Thoracic aorta (tissue), 2 donors: ENCODE measurements at regions not wholly inside any gene's neighbourhood (a gene's known extent, or its start where the extent isn't known, plus 50 kb on each side); places are given as distances from the start of the nearest gene placed in this dataset.

ENCODE experiments used
- ATAC-seq: fragments of 150-250 bp; one replicate; pipeline ENCODE4 v1.8.0; 2017; ENCODE audit warnings: low read depth; ENCODE audit not compliant: insufficient number of reproducible peaks, low FRiP score
- DNase-seq: peaks from one replicate; pipeline ENCODE4 v3.0.0-alpha.2; 2020; ENCODE audit warnings: low spot score
- H3K27ac ChIP-seq, 2 donors: fragments of 200-600 bp; sonication (generic); 1 replicate in 1 of 2; 2 replicates in 1 of 2; pipeline ENCODE4 v1.5.1; 2016; ENCODE audit warnings: mild to moderate bottlenecking in 2 of 2, moderate library complexity in 2 of 2
- H3K27me3 ChIP-seq: fragments of 200-600 bp; sonication (generic); replicated peaks from 2 replicates; pipeline ENCODE4 v1.6.0; 2016; ENCODE audit warnings: mild to moderate bottlenecking; ENCODE audit not compliant: insufficient read depth
- H3K36me3 ChIP-seq: fragments of 200-600 bp; sonication (generic); one replicate; pipeline ENCODE4 v1.5.1; 2016
- H3K4me1 ChIP-seq, 2 donors: fragments of 200-600 bp; sonication (generic); 1 replicate in 1 of 2; 2 replicates in 1 of 2; pipeline versions ENCODE4 v1.5.1 to v1.6.0; 2016; ENCODE audit warnings: low read depth in 2 of 2, mild to moderate bottlenecking in 1 of 2; ENCODE audit not compliant: control insufficient read depth in 1 of 2
- H3K4me3 ChIP-seq: fragments of 200-600 bp; sonication (generic); 2 replicates; pipeline ENCODE4 v1.5.1; 2016; ENCODE audit warnings: mild to moderate bottlenecking
- H3K9me3 ChIP-seq: fragments of 200-600 bp; sonication (generic); 2 replicates; pipeline ENCODE4 v1.5.1; 2016
- CTCF ChIP-seq: fragments of 200-600 bp; sonication (generic); IDR thresholded peaks from one replicate; pipeline ENCODE4 v1.5.1; 2019; ENCODE audit warnings: antibody characterized with exemption

GRCh38 chr10:125605167-125605566 is 77.8 kb downstream of the TEX36 start:
- Histone ChIP-seq H3K4me3 (no peak overlapping the region), H3K4me1 (no peaks in the 10 kb centered on the region), H3K36me3 (no peaks in the 10 kb centered on the region), H3K9me3 (no peaks in the 10 kb centered on the region), H3K27me3 (no peaks in the 10 kb centered on the region), H3K27ac (no peak overlapping the region)
- no peak for DNase-seq
- no peak for TF ChIP-seq CTCF
- no peak for ATAC-seq

GRCh38 chr10:125602825-125603224 is 80.1 kb downstream of the TEX36 start:
- no peaks in the 10 kb centered on the region for H3K36me3 ChIP-seq
- no peaks in the 10 kb centered on the region for H3K9me3 ChIP-seq
- DNase-seq = no peak
- no peak overlapping the region for H3K27ac ChIP-seq
- no peaks in the 10 kb centered on the region for H3K27me3 ChIP-seq
- no peaks in the 10 kb centered on the region for H3K4me1 ChIP-seq
- ATAC-seq = no peak
- TF ChIP-seq CTCF = no peak
- H3K4me3 ChIP-seq = no peak overlapping the region

- Histone ChIP-seq H3K27ac (no peak overlapping the region), H3K36me3 (no peaks in the 10 kb centered on the region), H3K27me3 (no peaks in the 10 kb centered on the region), H3K4me1 (no peaks in the 10 kb centered on the region), H3K9me3 (peaks cover 7% of the 10 kb centered on the region), H3K4me3 (no peak overlapping the region)
- TF ChIP-seq CTCF = no peak
- ATAC-seq (no peak), DNase-seq (no peak)
These were observed 83.8 kb downstream of the TEX36 start for GRCh38 chr10:125599194-125599593.

- no peak for ATAC-seq
- DNase-seq = no peak
- H3K4me1 ChIP-seq = no peaks in the 10 kb centered on the region
- TF ChIP-seq CTCF = no peak
- no peak overlapping the region for H3K27ac ChIP-seq
- H3K27me3 ChIP-seq = no peaks in the 10 kb centered on the region
- H3K4me3 ChIP-seq = no peak overlapping the region
- no peaks in the 10 kb centered on the region for H3K36me3 ChIP-seq
- H3K9me3 ChIP-seq = peaks cover 7% of the 10 kb centered on the region
These were observed 87.1 kb downstream of the TEX36 start for GRCh38 chr10:125595911-125596310.

- no peak overlapping the region for H3K27ac ChIP-seq
- no peak for TF ChIP-seq CTCF
- no peaks in the 10 kb centered on the region for H3K36me3 ChIP-seq
- no peak for DNase-seq
- H3K9me3 ChIP-seq = peaks cover 7% of the 10 kb centered on the region
- H3K4me3 ChIP-seq = no peak overlapping the region
- ATAC-seq = no peak
- no peaks in the 10 kb centered on the region for H3K4me1 ChIP-seq
- no peaks in the 10 kb centered on the region for H3K27me3 ChIP-seq
These were observed 89.3 kb downstream of the TEX36 start for GRCh38 chr10:125593644-125594043.
